ENCODE measurements at regions not wholly inside any gene's neighbourhood (a gene's known extent, or its start where the extent isn't known, plus 50 kb on each side); places are given as distances from the start of the nearest gene placed in this dataset.

DNA sequence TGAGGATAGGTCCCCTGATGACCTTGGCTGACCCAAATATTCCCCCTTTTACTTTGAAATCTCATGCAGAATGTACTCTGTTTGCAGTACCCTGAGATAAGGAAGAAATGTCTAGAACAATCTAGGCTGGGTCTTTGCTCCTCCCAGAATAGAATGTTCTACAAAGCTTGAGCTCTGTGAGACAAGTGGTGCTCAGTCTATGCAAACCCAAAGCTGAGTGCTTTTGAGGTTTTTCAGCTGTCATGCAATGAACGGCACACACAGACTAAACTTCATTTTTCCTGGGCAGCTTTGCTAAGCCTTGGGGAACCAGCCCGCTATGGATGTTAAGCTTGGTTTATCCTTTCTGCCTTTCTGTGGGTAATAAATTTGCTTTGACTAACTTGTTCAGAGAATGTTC lies 513.6 kb downstream of the FAT4 start:
- no peak for DNase-seq

DNA sequence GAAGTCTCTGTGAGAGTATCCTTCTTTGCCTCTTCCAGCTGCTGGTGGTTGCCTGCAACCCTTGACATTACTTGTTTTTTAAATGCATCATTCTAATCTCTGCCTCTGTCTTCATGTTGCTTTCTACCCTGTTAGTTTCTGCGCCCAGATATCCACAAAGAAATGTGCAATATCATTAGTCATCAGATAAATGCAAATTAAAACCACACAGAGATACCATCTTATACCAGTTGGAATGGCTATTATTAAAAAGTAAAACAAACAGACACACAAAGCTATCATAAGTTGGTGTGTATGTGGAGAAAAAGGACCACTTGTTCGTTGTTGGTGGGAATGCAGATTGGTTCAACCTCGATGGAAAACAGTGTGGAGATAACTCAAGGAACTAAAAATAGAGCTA lies 517.4 kb downstream of the FAT4 start:
- DNase-seq, result no peak

DNA sequence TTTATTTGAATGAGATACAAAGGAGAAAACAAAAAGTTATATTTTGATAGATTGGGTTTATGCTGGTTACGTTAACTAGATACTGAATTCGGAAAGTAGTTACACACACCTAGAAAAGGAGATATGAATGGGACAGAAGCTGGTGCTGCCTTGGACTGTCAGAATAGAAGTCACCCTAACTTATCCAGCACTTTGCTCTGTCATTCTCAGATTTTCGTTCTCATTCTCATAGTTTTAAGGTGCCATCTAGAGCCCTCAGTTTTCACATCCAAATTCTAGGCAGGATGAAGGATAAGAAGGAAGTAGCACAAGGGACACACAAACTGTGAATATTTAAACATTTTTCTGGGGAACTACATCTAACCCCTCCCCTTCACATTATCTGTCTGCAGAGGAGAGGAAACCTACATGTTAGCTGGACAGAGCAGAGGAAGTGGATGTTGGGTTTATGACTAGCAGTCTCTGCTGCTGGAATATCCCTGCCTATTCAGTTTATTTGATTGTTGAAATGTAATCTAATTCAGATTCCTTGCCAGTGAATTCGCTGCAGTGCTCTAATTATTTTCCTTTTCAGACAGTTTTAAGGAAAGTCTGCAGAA lies 521.9 kb downstream of the FAT4 start:
- no peak for DNase-seq

DNA sequence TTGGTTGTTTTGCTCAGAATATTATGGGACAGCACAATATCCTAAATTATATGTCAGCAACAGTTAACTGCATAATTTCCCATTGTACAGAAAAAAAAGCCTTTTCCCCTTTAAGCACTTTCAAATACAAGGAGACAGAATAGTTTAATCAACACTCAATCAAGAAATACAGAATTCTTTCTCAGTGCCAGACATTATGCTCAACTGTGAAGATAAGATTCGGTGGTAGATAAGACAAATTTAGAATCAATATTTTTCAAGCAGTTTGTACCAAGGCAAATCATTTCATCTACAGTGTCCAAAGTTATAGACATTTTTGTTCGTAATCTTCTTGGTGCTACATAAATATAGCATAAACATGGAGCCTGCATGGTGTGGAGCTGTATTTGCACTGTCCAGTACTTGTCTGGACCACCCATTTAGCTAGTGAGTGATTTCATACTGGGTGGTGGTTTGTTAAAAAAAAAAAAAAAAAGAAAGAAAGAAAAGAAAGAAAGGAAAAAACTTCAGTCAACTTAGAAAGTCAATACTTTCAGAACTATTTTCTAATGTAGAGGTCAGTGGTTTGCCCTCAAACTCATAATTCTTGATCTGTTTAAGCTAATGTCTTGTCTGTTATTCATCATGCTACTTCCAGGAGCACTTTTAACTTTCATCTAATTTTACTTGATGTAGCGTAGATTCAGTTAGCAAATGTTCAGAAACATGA lies 522.9 kb downstream of the FAT4 start:
- DNase-seq, result no peak

DNA sequence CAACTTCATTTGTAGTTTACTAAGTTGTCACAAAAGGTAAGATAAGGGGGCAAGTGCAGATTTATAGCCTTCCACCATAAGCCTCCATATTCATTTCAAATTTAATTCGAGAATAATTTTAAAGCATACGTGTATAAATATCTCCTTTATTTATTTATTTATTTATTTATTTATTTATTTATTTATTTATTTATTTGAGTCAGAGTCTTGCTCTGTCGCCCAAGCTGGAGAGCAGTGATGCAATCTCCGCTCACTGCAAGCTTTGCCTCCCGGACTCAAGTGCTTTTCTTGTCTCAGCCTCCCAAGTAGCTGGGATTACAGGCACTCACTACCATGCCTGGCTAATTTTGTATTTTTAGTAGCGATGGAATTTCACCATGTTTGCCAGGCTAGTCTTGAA lies 523.4 kb downstream of the FAT4 start:
- DNase-seq, result no peak

DNA sequence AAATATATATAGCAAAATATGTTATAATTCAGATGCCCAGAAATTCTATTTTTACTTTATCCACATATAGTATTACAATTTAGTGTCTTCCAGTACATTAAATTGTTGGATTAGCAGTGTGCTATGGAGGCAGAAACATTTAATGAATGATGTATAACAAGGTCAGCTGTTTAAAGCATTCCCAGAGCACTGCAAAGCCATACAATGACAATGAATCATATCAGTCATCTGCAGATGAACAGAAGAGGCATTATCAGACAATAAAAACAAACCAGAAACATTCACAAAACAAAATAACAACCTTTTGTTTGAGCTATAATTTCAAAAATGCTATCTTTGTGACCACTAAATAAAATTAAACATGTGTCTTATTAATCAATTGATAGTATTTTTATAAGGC lies 524.2 kb downstream of the FAT4 start:
- DNase-seq, result no peak

DNA sequence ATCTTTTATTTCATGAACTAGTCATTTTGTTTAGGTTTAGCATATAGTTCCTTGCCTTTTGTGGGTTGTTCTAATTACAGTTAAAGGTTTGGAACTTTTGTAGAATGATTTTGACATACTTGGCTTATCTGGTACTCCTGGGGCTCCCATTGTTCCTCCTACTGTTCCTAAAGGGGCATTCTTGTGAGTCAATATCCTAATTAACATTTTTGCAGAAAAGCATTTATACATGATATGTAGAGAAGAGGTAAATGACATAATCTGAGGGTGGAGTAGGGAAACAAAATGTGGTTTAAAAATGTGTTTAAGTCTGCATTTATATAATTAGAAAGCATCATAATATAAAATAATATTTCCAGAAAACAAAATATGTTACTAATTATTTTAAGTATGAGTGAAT lies 529.2 kb downstream of the FAT4 start:
- DNase-seq, result no peak

DNA sequence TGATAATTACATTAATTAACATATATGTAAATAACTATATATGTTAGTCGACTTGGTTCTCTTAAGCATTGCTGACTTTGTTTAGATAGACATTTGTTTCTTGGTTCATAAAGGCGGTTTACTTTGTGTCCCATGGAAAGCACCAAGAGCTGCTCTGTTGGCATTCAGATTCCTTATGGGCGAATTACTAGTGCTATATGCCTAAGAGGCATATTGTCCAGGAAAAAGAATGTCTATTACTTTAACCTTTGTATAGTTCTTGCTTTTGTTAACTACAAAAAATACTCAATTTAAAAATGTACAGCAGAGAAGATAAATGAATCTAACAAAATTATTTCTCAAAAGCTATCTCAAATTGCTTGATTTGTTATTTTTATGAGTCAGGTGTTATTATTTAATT lies 532.8 kb downstream of the FAT4 start:
- no peak for DNase-seq

DNA sequence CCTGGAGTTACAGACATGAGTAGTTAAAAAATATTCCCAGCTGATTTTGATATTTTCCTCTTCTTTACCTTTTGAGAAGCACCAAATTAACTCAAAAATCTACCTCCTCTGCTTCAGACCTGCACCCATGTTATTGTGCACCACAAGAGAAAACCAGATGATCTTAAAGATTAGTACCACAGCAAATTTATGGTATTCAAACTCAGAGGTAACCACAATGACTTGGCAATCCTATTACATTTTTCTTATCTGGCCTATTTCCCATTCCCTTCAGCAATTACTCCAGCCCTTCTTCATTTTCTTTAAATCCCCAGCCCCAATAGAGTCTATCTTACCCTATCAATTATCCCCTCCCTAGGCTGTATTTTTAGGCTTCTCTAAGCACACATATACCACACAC lies 535.1 kb downstream of the FAT4 start:
- DNase-seq, result no peak

DNA sequence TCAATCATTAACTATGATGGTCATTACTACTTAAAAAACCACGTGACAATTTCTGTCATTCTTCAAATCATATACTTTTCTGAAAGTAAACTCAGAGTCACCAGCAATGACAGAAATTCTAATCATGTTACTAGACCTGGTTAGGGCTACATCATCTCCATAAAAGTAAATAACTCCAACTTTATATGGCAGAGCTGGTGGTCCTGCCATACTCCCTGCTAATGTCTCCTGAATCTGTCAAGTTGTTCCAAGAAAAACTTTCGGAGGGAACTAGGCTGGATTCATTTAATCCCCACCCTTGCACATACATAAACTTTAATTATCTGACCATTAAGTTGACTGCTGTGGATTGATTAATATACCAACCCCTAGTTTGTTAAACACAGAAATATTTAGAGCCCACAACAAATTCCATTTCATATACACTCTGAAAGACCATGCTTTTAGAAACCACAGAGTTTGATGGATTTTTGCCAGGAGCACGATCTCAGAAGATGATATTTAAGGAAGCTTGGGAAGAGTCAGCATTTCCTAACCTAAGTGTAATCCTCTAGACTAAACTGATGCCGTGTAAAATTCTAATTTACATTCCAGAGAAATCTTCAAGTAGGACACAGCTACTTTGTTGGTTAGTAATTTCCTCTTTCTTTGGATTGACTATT lies 577.0 kb downstream of the FAT4 start:
- DNase-seq, result no peak

DNA sequence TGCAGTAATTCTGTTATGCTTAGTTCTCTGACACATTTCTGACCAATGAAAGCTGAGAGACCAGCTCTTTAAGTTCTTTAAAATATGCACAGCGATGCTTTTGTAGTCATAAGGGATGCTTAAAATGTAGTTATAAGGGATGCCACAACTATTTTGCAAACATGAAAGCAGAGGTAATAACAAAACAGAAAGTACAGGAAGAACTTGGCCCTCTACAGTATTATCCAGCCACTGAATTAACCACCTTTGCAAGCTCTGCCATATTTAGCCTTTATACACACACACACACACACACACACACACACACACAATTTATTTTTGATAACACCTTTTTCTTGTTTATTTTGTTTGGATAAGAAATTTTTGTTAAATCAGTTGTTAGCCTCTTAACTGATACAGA lies 590.0 kb downstream of the FAT4 start:
- DNase-seq, result no peak

DNA sequence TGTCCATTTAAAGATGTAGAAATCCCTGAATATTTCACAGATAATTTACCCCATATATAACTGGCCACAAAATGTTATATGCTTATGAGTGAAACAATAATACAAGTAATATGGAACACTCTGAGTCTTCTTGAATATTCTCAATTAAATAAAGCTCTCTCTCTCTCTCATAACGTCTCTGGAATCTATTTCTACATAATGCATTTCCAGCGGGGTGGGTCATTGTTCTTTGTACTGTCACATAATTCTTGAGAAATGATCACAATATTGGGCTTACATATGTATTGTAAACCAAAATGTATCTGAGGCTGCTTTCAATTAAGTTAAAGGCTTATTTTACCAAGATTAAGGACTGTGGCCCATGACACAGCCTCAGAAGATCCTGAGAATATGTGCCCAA lies 596.3 kb downstream of the FAT4 start:
- DNase-seq, result no peak

DNA sequence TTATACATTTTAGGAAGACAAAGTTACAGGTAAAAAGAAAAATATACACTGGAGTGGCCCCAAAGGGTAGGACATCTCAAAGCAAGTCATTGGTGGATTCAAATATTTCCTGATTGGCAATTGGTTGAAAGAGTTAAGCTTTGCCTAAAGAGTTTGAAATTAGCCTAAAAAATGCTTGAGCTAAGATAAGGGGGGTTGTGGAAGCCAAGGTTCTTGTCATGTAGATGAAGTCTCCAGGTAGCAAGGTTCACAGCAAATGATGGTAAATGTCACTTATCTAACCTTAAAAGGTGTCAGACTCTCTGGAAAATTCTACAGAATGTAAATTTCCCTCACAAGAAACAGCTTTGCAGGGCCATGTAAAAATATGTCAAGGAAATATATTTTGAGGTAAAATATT lies 596.7 kb downstream of the FAT4 start:
- no peak for DNase-seq

DNA sequence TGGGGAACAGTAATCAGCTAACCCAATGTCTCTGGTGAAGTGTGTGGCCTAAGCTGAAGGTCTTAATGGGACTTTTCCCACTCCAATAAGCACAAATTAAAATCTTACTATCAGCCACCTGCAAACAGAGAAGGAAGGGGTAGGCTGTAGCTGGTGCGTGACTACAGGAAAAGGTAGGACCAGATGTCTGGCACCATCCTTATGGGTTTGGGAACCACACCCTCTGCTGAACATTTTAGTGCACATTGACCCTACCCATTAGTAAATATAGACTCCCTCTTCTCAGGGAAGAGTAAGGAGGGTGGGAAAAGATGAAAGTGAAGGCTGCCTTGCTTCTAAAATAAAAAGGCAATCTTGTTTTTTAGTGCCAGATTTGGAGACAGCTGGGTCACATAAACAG lies 602.8 kb downstream of the FAT4 start:
- DNase-seq, result no peak

DNA sequence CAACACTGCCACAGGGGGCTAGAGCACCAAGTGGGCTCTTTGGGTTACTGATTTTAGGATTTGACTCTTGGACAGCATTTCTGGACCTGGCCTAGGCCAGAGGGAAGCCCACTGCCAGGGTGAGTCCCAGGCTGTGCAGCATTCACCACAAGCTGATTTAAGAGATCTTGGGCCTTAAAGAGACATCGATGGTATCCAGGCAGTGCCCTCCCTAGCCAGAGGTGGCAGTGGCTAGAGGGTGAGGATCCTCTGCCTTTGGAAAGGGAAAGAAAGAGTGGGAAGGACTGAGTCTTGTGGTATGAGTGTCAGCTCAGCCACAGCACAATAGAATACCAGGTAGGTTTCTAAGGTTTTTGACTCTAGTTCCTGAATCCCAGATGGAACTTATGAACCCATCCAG lies 613.9 kb downstream of the FAT4 start:
- DNase-seq, result no peak

DNA sequence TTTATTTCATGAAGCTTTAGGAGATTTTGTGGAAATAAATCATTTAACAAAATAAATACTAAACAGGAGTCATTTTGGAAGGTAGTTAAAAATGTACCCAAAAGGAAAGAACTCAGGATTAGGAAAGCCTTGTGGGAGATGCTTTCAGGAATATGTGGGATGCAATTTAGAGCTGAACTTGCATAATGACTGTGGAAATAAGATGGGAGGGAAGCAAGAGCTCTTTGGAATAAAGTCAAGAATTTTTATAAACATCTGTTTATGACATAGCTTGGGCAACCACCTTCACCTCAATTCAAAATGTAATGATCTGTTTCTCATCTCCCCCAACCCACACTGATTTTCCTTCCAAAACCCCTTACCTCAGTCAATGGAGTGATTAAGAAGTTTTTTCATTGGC lies 623.8 kb downstream of the FAT4 start:
- no peak for DNase-seq

DNA sequence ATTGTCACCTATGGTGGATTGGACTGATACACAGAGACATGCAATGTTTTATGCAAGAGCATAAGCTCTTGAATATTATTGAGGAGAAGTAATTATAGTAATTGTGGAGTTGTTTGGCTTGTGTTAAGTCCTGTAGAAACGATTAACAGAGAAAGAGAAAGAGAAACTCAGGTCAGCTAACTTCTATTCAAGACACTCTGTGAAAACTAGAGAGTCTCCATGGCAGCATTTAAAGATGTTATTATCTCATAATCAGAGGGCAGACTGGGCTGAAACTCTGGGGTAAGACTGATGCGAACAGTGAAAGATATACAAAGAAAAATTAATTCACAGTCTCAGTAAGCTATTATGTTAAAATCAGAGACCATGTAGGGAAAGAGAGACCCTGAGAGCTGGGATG lies 625.7 kb downstream of the FAT4 start:
- no peak for DNase-seq

DNA sequence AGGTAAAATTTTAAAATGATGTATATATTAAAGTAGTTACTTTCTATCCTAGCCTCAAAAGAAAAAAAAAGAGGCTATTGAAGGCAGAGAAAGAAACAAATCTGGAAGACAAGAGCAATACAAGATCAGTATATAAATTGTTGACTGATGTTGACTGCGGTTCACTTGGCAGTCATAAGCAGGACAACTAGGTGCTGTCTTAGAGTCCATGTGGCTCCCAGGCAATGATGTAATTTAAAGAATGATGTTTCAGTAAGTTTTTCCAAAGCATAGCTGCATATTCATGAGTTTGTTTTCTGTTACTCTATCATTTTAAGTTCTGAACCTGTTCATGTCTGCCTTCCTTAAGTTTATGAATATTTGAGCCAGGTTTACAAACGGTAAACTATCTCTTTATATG lies 630.2 kb downstream of the FAT4 start:
- no peak for DNase-seq

DNA sequence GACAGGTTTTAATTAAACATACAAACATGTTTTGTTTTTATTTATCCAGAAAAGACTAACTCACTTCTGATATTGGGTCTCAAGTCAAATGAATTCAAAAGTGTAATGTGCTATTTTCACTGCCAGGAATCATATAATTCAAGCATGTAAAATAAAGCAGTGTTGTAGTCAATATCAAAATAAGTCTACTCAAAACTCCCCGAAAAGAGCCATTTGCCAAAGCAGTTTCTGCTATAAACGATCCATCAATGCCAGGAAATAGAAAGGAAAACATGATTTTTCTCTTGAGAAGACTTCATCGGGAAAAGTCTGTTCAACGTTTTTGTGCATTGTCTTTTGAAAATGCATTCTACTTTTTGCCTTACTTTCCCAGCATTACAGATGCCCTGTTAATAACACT lies 633.3 kb downstream of the FAT4 start:
- no peak for DNase-seq

DNA sequence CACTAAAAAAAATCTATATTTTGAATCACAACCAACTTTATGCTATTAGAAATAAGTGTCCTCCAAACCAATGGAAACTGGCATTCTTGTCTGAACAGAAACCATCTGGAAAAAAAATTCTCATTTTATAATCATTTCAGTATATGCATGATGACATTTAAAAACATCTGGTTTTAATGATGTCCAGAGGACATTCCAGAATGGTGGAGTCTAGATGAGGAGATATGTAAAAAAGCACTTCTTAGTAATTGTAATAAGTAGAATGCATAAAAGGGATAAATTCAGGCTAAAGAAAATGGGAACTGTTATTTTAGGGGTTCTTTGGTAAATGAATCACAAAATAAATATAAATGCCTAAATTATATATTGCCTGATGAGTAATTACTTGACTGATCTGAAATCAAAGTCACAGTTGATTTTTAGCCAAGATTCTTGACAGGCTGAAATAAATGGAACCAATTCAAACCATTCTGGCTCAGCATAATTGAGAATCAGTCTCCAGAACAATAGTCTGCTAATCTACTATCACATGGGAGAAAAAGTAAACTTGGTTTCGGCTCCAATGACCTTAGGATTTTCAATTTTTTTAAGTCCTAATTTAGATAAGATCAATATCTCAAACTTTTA lies 636.6 kb downstream of the FAT4 start:
- DNase-seq, result no peak

DNA sequence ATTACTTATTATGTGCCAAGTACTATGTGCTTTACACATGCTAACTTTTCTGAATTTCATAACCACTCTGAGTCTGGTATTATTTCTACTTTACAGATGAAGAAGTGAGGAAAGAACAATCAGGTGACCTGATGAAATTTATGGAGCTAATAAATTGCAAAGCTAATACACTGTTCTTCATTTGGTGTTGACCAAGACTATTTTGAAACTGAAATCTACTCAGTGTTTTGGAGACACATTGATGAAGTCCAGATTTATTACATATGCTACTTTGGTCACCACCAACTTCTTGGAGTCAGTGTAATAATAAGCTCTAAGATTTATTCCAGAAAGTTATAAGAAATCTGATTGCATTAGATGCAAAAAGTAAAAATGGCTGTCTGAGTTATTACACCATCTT lies 637.9 kb downstream of the FAT4 start:
- DNase-seq, result no peak

DNA sequence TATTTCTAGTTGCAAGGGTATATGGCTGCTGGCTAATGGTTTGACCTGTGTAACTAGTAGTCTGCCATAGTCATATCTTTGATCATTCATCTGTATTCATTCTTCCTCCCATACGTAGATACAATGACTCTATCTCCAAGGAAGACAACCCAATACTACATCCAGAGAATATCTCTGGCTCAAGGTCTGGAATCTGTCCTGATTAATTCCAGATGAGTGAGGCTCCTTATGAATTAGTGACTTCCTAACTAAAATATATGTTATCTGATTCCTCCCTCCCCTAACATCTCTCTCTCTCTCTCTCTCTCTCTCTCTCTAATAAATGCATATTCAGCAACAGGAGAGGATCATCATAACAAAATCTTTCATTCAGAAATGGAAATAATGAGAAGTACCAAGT lies 641.5 kb downstream of the FAT4 start:
- DNase-seq, result no peak

DNA sequence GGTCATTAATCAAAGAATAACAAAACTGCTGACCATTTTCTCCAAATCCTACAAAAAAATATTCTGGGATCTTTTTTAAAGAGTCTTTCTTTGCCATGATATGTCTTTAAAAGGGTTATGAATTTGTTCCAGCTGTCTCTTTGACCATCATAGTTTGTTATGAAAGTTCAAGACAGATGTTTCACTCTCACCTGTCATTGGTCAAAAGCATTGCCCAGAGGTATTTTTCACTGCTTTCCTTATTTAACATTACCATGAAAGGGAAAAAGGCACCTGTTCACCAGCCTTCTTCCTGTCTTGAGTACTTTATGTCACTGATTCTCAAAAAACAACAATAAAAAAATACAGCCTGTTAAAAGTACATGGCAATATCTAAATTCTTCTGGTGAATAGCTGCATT lies 643.8 kb downstream of the FAT4 start:
- no peak for DNase-seq

DNA sequence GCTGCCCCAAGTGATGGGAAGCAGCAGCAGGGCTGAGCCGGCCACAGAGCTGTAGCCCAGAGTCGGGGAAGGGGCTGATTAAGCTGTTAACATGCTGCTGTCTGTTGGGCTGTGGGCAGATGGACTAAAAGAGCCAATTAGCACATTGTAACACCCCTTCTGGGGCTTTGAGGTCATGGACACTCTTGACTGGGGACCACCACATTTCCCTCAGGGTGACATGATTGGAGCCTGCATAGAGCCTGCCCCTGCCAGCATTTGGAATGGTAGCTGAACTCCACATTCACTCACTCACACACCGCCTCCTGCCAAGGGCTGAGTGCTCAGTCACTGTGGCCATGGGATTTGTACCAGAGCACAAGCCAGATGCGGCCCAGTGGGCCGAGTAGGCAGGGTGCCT lies 646.9 kb downstream of the FAT4 start:
- no peak for DNase-seq
